Panc1 (cell line): ENCODE measurements at regions not wholly inside any gene's neighbourhood (a gene's known extent, or its start where the extent isn't known, plus 50 kb on each side); places are given as distances from the start of the nearest gene placed in this dataset.

Experiments
- CTCF ChIP-seq: fragments of 450-650 bp; IDR thresholded peaks from 2 replicates; pipeline ENCODE4 v1.5.1; 2017; ENCODE audit warnings: mild to moderate bottlenecking
- POLR2AphosphoS5 ChIP-seq: IDR thresholded peaks from 2 replicates; pipeline ENCODE4 v1.6.1; 2012; ENCODE audit warnings: mild to moderate bottlenecking, low read depth, low read length, moderate library complexity
- SIN3A ChIP-seq: IDR thresholded peaks from 2 replicates; pipeline ENCODE4 v1.6.1; 2012; ENCODE audit warnings: low read depth, mild to moderate bottlenecking, low read length, moderate library complexity, borderline replicate concordance; ENCODE audit not compliant: insufficient read depth
- TF ChIP-seq, protein P1 (sequence below), 2 experiments: IDR thresholded peaks; 2 replicates each; pipeline ENCODE4 v1.6.1; 2011 to 2012; ENCODE audit warnings: low read depth in 2 of 2, control low read depth in 1 of 2, low read length in 1 of 2, mild to moderate bottlenecking in 1 of 2, moderate library complexity in 1 of 2; ENCODE audit not compliant: insufficient read depth in 1 of 2

- TF ChIP-seq CTCF: no peak; the same call in 1 of the 2 replicates
- no peak for TF ChIP-seq POLR2AphosphoS5
- TF ChIP-seq, protein P1, sequence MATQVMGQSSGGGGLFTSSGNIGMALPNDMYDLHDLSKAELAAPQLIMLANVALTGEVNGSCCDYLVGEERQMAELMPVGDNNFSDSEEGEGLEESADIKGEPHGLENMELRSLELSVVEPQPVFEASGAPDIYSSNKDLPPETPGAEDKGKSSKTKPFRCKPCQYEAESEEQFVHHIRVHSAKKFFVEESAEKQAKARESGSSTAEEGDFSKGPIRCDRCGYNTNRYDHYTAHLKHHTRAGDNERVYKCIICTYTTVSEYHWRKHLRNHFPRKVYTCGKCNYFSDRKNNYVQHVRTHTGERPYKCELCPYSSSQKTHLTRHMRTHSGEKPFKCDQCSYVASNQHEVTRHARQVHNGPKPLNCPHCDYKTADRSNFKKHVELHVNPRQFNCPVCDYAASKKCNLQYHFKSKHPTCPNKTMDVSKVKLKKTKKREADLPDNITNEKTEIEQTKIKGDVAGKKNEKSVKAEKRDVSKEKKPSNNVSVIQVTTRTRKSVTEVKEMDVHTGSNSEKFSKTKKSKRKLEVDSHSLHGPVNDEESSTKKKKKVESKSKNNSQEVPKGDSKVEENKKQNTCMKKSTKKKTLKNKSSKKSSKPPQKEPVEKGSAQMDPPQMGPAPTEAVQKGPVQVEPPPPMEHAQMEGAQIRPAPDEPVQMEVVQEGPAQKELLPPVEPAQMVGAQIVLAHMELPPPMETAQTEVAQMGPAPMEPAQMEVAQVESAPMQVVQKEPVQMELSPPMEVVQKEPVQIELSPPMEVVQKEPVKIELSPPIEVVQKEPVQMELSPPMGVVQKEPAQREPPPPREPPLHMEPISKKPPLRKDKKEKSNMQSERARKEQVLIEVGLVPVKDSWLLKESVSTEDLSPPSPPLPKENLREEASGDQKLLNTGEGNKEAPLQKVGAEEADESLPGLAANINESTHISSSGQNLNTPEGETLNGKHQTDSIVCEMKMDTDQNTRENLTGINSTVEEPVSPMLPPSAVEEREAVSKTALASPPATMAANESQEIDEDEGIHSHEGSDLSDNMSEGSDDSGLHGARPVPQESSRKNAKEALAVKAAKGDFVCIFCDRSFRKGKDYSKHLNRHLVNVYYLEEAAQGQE (IDR thresholded peaks at IDR 0.05; ENCODE audit: insufficient read depth in 1 of 2, low read depth in 2 of 2, low read length in 1 of 2): no peak
- no peak for TF ChIP-seq SIN3A
Observed at GRCh38 chr3:55405436-55405835, 81.7 kb downstream of the WNT5A start.
